Hepatocyte (in vitro differentiated cells): ENCODE measurements at regions not wholly inside any gene's neighbourhood (a gene's known extent, or its start where the extent isn't known, plus 50 kb on each side); places are given as distances from the start of the nearest gene placed in this dataset.
"Not testable (repeated sequence)": the region's sequence is repeated elsewhere in the genome, so short reads cannot be mapped to it uniquely, and the experiment has no call there.

Experiments
- CTCF ChIP-seq: fragments of 200-600 bp; sonication (generic); IDR thresholded peaks from 2 replicates; pipeline ENCODE4 v1.5.1; 2016; ENCODE audit warnings: antibody characterized with exemption, mild to moderate bottlenecking; ENCODE audit not compliant: poor library complexity
- EZH2 ChIP-seq: fragments of 200-600 bp; sonication (generic); IDR thresholded peaks from 2 replicates; pipeline ENCODE4 v1.6.1; 2016; ENCODE audit warnings: antibody characterized with exemption, mild to moderate bottlenecking, borderline replicate concordance

GRCh38 chr10:23513621-23514020 is 74.7 kb downstream of the OTUD1 start:
- TF ChIP-seq EZH2, CTCF: not testable (repeated sequence)
